GM23338 (cell line): ENCODE measurements at regions not wholly inside any gene's neighbourhood (a gene's known extent, or its start where the extent isn't known, plus 50 kb on each side); places are given as distances from the start of the nearest gene placed in this dataset.

Experiments
- ATAC-seq: fragments of 200-7000 bp; cut with Tn5 transposase; 3 replicates; pipeline ENCODE4 v1.9.1; 2020
- DNase-seq: peaks from one replicate; pipeline ENCODE4 v3.0.0-alpha.2; 2015; ENCODE audit warnings: low spot score
- H2AFZ ChIP-seq: fragments of 200-600 bp; sonication (generic); 2 replicates; pipeline ENCODE4 v1.8.0; 2016; ENCODE audit warnings: antibody characterized with exemption, mild to moderate bottlenecking, moderate library complexity
- H3F3A ChIP-seq: fragments of 200-600 bp; sonication (generic); replicated peaks from 2 replicates; pipeline ENCODE4 v1.8.0; 2017; ENCODE audit warnings: antibody characterized with exemption, mixed run types, low read depth
- H3K27ac ChIP-seq: fragments of 200-600 bp; sonication (generic); 2 replicates; pipeline ENCODE4 v1.6.1; 2016; ENCODE audit warnings: low read depth
- H3K27me3 ChIP-seq: fragments of 200-600 bp; sonication (generic); 2 replicates; pipeline ENCODE4 v1.8.0; 2016; ENCODE audit warnings: mild to moderate bottlenecking, mixed run types, moderate library complexity; ENCODE audit not compliant: insufficient read depth
- H3K36me3 ChIP-seq: fragments of 200-600 bp; sonication (generic); 2 replicates; pipeline ENCODE4 v1.8.0; 2016; ENCODE audit warnings: mild to moderate bottlenecking; ENCODE audit not compliant: insufficient read depth
- H3K4me1 ChIP-seq: fragments of 200-600 bp; sonication (generic); 2 replicates; pipeline ENCODE4 v1.8.0; 2016; ENCODE audit warnings: mild to moderate bottlenecking, moderate library complexity; ENCODE audit not compliant: insufficient read depth
- H3K4me2 ChIP-seq: fragments of 200-600 bp; sonication (generic); 2 replicates; pipeline ENCODE4 v1.7.1; 2017; ENCODE audit warnings: mixed run types
- H3K4me3 ChIP-seq: fragments of 200-600 bp; sonication (generic); 2 replicates; pipeline ENCODE4 v1.6.1; 2016; ENCODE audit warnings: mixed run types
- H3K79me2 ChIP-seq: fragments of 200-600 bp; sonication (generic); replicated peaks from 2 replicates; pipeline ENCODE4 v1.8.0; 2017; ENCODE audit warnings: mild to moderate bottlenecking; ENCODE audit not compliant: insufficient read depth
- H3K9me2 ChIP-seq: fragments of 200-600 bp; sonication (generic); 2 replicates; pipeline ENCODE4 v1.8.0; 2017; ENCODE audit not compliant: insufficient read depth
- H4K20me1 ChIP-seq: fragments of 200-600 bp; sonication (generic); replicated peaks from 2 replicates; pipeline ENCODE4 v1.8.0; 2017; ENCODE audit warnings: mild to moderate bottlenecking; ENCODE audit not compliant: insufficient read depth
- H3K27ac Mint-ChIP-seq: 2 replicates; pipeline ENCODE4 v1.8.0; 2020; ENCODE audit warnings: inconsistent platforms, mild to moderate bottlenecking, moderate library complexity, mixed read lengths
- H3K27me3 Mint-ChIP-seq: 3 replicates; pipeline ENCODE4 v1.8.0; 2022; ENCODE audit warnings: low read depth, mild to moderate bottlenecking, moderate library complexity, mixed read lengths, inconsistent platforms; ENCODE audit not compliant: insufficient read depth, poor library complexity
- H3K36me3 Mint-ChIP-seq: 3 replicates; pipeline ENCODE4 v1.8.0; 2021; ENCODE audit warnings: low read depth, mild to moderate bottlenecking, inconsistent platforms, moderate library complexity, mixed read lengths
- H3K4me1 Mint-ChIP-seq: 3 replicates; pipeline ENCODE4 v1.8.0; 2020; ENCODE audit warnings: mild to moderate bottlenecking, inconsistent platforms, mixed read lengths
- H3K4me3 Mint-ChIP-seq: 3 replicates; pipeline ENCODE4 v1.8.0; 2021; ENCODE audit warnings: moderate library complexity, mild to moderate bottlenecking, inconsistent platforms, mixed read lengths
- H3K9me3 Mint-ChIP-seq: 3 replicates; pipeline ENCODE4 v1.8.0; 2020; ENCODE audit warnings: moderate library complexity, mild to moderate bottlenecking, inconsistent platforms, mixed read lengths
- CREB1 ChIP-seq: fragments of 250-450 bp; sonication (Bioruptor Pico); IDR thresholded peaks from 2 replicates; pipeline ENCODE4 v1.5.0; 2020; ENCODE audit warnings: low read depth, mild to moderate bottlenecking, moderate library complexity
- EZH2 ChIP-seq: fragments of 200-600 bp; sonication (generic); IDR thresholded peaks from one replicate; pipeline ENCODE4 v1.8.0; 2017; ENCODE audit warnings: antibody characterized with exemption, mild to moderate bottlenecking, low read depth; ENCODE audit not compliant: unreplicated experiment
- EZH2phosphoT487 ChIP-seq: fragments of 200-600 bp; sonication (generic); IDR thresholded peaks from one replicate; pipeline ENCODE4 v1.8.1; 2018; ENCODE audit warnings: antibody characterized with exemption; ENCODE audit not compliant: unreplicated experiment
- JUNB ChIP-seq: IDR thresholded peaks from one replicate; pipeline ENCODE4 v1.6.1; 2016; ENCODE audit warnings: antibody characterized with exemption; ENCODE audit not compliant: unreplicated experiment
- NANOG ChIP-seq: IDR thresholded peaks from 2 replicates; pipeline ENCODE4 v1.6.1; 2016; ENCODE audit warnings: antibody characterized with exemption, borderline replicate concordance
- POLR2AphosphoS5 ChIP-seq: IDR thresholded peaks from 2 replicates; pipeline ENCODE4 v1.6.1; 2016; ENCODE audit warnings: antibody characterized with exemption, low read depth
- STAT1 ChIP-seq: IDR thresholded peaks from one replicate; pipeline ENCODE4 v1.6.1; 2016; ENCODE audit warnings: antibody characterized with exemption; ENCODE audit not compliant: unreplicated experiment
- ZNF114 ChIP-seq: fragments of 250-450 bp; sonication (Bioruptor Pico); IDR thresholded peaks from 2 replicates; pipeline ENCODE4 v1.5.0; 2020; ENCODE audit warnings: mild to moderate bottlenecking, moderate library complexity
- ZNF331 ChIP-seq: fragments of 250-450 bp; sonication (Bioruptor Pico); IDR thresholded peaks from 2 replicates; pipeline ENCODE4 v1.5.0; 2020; ENCODE audit warnings: low read depth, mild to moderate bottlenecking, moderate library complexity
- TF ChIP-seq, protein P1 (sequence below), 2 experiments: fragments of 200-600 bp in 1 of 2; sonication (generic) in 1 of 2; conservative IDR thresholded peaks; 2 replicates each; pipeline versions ENCODE4 v1.5.1 to v1.6.1; 2016 to 2017; ENCODE audit warnings: antibody characterized with exemption in 2 of 2, low read depth in 2 of 2, mild to moderate bottlenecking in 2 of 2, moderate library complexity in 1 of 2
- TF ChIP-seq, protein P2 (sequence below): IDR thresholded peaks from 2 replicates; pipeline ENCODE4 v1.6.1; 2016; ENCODE audit warnings: antibody characterized with exemption
- TF ChIP-seq, protein P3 (sequence below): IDR thresholded peaks from one replicate; pipeline ENCODE4 v1.6.1; 2018; ENCODE audit warnings: antibody characterized with exemption; ENCODE audit not compliant: unreplicated experiment

GRCh38 chr2:58992062-58992706, 751.1 kb upstream of the FANCL start (continued):
- TF ChIP-seq NANOG (no peak), ZNF114 (CRISPR knock-in tag) (no peak), JUNB (no peak), EZH2phosphoT487 (no peak)
- TF ChIP-seq, protein P1, sequence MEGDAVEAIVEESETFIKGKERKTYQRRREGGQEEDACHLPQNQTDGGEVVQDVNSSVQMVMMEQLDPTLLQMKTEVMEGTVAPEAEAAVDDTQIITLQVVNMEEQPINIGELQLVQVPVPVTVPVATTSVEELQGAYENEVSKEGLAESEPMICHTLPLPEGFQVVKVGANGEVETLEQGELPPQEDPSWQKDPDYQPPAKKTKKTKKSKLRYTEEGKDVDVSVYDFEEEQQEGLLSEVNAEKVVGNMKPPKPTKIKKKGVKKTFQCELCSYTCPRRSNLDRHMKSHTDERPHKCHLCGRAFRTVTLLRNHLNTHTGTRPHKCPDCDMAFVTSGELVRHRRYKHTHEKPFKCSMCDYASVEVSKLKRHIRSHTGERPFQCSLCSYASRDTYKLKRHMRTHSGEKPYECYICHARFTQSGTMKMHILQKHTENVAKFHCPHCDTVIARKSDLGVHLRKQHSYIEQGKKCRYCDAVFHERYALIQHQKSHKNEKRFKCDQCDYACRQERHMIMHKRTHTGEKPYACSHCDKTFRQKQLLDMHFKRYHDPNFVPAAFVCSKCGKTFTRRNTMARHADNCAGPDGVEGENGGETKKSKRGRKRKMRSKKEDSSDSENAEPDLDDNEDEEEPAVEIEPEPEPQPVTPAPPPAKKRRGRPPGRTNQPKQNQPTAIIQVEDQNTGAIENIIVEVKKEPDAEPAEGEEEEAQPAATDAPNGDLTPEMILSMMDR (conservative IDR thresholded peaks at IDR 0.05; ENCODE audit: low read depth in 2 of 2), result no peak

DNA sequence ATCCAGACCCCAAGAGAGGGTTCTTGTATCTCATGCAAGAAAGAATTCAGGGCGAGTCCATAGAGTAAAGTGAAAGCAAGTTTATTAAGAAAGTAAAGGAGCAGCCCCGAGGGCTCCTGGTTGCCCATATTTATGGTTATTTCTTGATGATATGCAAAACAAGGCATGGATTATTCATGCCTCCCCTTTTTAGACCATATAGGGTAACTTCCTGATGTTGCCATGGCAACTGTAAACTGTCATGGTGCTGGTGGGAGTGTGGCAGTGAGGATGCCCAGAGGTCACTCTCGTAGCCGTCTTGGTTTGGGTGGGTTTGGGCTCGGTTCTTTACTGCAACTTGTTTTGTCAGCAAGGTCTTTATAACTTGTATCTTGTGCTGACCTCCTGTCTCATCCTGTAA, 750.2 kb upstream of the FANCL start:
- Histone ChIP-seq H3K4me1 (peaks cover 5% of the 10 kb centered on the region; the same call in 1 of the 2 replicates), H3K36me3 (no peaks in the 10 kb centered on the region), H4K20me1 (no peaks in the 10 kb centered on the region), H3K27ac (no peak overlapping the region), H2AFZ (no peak overlapping the region), H3K9me2 (no peaks in the 10 kb centered on the region), H3K79me2 (no peaks in the 10 kb centered on the region), H3K27me3 (no peaks in the 10 kb centered on the region), H3K4me3 (no peak overlapping the region), H3F3A (no peaks in the 10 kb centered on the region), H3K4me2 (no peak overlapping the region)
- Mint-ChIP-seq H3K9me3 (no peaks in the 10 kb centered on the region), H3K27ac (no peak overlapping the region), H3K4me3 (no peak overlapping the region), H3K27me3 (no peaks in the 10 kb centered on the region), H3K4me1 (peaks cover 9% of the 10 kb centered on the region; the same call in 2 of the 3 replicates), H3K36me3 (no peaks in the 10 kb centered on the region)
- ATAC-seq (no peak), DNase-seq (no peak)
- TF ChIP-seq ZNF331 (CRISPR knock-in tag), result no peak
- no peak for TF ChIP-seq STAT1
- TF ChIP-seq NANOG, result no peak
- TF ChIP-seq POLR2AphosphoS5, result no peak
- TF ChIP-seq, protein P2, sequence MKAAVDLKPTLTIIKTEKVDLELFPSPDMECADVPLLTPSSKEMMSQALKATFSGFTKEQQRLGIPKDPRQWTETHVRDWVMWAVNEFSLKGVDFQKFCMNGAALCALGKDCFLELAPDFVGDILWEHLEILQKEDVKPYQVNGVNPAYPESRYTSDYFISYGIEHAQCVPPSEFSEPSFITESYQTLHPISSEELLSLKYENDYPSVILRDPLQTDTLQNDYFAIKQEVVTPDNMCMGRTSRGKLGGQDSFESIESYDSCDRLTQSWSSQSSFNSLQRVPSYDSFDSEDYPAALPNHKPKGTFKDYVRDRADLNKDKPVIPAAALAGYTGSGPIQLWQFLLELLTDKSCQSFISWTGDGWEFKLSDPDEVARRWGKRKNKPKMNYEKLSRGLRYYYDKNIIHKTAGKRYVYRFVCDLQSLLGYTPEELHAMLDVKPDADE, result no peak
- TF ChIP-seq ZNF114 (CRISPR knock-in tag), result no peak
- TF ChIP-seq JUNB, result no peak
- TF ChIP-seq CREB1 (CRISPR knock-in tag), result no peak
- TF ChIP-seq, protein P3, sequence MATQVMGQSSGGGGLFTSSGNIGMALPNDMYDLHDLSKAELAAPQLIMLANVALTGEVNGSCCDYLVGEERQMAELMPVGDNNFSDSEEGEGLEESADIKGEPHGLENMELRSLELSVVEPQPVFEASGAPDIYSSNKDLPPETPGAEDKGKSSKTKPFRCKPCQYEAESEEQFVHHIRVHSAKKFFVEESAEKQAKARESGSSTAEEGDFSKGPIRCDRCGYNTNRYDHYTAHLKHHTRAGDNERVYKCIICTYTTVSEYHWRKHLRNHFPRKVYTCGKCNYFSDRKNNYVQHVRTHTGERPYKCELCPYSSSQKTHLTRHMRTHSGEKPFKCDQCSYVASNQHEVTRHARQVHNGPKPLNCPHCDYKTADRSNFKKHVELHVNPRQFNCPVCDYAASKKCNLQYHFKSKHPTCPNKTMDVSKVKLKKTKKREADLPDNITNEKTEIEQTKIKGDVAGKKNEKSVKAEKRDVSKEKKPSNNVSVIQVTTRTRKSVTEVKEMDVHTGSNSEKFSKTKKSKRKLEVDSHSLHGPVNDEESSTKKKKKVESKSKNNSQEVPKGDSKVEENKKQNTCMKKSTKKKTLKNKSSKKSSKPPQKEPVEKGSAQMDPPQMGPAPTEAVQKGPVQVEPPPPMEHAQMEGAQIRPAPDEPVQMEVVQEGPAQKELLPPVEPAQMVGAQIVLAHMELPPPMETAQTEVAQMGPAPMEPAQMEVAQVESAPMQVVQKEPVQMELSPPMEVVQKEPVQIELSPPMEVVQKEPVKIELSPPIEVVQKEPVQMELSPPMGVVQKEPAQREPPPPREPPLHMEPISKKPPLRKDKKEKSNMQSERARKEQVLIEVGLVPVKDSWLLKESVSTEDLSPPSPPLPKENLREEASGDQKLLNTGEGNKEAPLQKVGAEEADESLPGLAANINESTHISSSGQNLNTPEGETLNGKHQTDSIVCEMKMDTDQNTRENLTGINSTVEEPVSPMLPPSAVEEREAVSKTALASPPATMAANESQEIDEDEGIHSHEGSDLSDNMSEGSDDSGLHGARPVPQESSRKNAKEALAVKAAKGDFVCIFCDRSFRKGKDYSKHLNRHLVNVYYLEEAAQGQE, result no peak
- TF ChIP-seq EZH2, result no peak
- TF ChIP-seq EZH2phosphoT487, result no peak
- TF ChIP-seq, protein P1 (conservative IDR thresholded peaks at IDR 0.05; ENCODE audit: low read depth in 2 of 2), result no peak
